ENCODE measurements at regions not wholly inside any gene's neighbourhood (a gene's known extent, or its start where the extent isn't known, plus 50 kb on each side); places are given as distances from the start of the nearest gene placed in this dataset.

DNA sequence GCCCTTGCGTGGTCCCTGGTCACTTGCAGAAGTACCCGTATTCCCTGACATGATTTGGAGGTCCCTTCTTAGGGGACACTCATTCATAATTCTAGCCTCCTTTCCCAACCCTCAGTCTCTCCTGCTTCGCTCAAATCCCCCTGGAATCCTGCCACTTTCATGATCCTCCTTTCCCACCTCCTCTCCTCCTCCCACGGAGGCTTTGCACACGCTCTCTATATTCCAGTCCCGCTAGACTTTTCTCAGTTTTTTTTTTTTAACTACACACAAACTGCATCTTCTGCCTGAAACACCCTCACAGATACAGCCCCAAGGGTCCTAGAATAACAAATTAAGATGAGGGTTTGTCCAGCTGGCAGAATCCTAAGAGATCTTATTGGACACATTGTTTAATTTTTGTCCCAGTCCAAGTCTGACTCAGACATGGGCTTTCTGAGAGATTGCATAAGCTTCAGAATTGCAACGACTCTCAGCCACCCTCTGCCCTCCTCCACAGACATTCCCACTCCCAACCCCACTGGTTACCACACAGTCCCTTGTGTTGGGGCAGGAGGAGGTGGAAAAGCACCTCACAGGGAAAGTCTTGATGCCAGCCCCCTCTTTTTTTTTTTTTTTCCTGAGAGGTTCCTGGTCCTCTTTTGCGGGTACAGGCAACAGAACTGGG, 739.5 kb upstream of the EEF2KMT start:
- TF ChIP-seq, protein P1, sequence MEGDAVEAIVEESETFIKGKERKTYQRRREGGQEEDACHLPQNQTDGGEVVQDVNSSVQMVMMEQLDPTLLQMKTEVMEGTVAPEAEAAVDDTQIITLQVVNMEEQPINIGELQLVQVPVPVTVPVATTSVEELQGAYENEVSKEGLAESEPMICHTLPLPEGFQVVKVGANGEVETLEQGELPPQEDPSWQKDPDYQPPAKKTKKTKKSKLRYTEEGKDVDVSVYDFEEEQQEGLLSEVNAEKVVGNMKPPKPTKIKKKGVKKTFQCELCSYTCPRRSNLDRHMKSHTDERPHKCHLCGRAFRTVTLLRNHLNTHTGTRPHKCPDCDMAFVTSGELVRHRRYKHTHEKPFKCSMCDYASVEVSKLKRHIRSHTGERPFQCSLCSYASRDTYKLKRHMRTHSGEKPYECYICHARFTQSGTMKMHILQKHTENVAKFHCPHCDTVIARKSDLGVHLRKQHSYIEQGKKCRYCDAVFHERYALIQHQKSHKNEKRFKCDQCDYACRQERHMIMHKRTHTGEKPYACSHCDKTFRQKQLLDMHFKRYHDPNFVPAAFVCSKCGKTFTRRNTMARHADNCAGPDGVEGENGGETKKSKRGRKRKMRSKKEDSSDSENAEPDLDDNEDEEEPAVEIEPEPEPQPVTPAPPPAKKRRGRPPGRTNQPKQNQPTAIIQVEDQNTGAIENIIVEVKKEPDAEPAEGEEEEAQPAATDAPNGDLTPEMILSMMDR (IDR thresholded peaks at IDR 0.05): no peak
- no peak for TF ChIP-seq POLR2A (IDR thresholded peaks at IDR 0.05)
